HG02970 (cell line): ENCODE measurements at regions not wholly inside any gene's neighbourhood (a gene's known extent, or its start where the extent isn't known, plus 50 kb on each side); places are given as distances from the start of the nearest gene placed in this dataset.

ENCODE experiments used
- ATAC-seq: cut with Tn5 transposase; IDR thresholded peaks from one replicate; pipeline ENCODE4 v1.9.1; 2021; ENCODE audit warnings: mild to moderate bottlenecking, moderate library complexity, moderate number of reproducible peaks; ENCODE audit not compliant: unreplicated experiment, low FRiP score

DNA sequence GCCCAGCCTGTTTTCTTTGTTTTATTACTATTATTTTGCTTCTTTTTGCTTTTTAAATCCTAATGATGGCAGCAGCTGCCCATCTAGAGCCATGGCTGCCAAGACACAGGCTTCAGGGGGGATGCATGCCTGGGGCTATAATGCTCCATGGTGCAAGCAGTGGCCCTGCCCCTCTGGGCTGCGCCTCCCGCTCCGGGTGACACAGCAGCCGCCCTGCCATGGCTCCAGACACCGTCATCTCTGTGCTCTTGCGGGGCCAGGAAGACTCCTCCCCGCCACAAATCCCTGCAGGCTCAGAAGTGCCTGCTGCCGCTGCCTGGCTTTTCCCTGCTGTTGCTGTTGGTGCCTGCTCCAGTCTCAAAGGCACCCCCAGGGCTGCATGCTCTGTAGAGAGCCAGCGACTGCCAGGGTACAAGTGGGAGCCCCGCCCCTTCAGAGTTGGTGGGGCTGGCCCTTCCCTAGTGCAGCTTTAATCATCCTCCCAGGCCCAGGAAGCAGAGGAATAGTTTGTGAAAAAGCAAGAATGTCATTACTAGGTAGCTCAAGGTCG, 581.5 kb downstream of the FGF9 start:
- ATAC-seq = no peak

DNA sequence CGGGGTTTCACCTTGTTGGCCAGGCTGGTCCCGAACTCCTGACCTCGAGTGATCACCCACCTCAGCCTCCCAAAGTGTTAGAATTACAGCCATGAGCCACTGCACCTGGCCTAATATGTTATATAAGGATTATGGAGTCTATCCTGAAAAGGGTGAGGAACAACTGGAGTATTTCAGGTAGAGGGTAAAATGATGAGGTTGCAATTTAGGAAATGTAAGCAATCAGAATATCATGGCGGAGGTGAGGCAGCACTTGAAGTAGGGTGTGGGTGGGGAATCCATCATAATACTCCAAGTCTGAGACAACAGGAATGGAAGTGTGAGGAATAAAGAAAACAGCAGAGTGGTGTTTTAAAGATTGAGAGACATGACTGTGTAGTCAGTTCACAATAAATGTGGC, 582.2 kb downstream of the FGF9 start:
- ATAC-seq = no peak

DNA sequence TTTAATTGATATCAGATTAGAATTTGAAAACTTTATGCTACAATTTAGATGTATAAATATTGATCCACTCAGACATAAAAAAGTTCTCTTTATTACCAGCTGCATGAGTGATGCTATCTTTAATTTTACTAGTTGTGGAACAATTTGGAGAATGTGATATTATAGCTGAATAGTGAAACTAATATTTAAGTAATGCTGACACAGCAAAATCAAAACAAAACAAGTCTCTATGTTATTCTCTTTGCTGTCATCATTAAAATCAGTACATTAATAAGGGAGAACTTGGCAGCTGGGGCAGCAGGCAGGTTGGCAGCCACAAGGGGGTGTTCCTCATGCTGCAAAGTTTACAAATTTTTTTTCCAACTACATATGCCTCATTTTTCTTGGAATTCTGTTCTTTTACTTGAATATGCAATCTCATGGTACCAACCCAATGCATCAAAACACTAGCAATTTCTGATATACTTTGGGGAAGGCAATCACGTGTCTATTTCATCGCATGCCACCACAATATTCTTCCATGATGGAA, 585.3 kb downstream of the FGF9 start:
- ATAC-seq = no peak

DNA sequence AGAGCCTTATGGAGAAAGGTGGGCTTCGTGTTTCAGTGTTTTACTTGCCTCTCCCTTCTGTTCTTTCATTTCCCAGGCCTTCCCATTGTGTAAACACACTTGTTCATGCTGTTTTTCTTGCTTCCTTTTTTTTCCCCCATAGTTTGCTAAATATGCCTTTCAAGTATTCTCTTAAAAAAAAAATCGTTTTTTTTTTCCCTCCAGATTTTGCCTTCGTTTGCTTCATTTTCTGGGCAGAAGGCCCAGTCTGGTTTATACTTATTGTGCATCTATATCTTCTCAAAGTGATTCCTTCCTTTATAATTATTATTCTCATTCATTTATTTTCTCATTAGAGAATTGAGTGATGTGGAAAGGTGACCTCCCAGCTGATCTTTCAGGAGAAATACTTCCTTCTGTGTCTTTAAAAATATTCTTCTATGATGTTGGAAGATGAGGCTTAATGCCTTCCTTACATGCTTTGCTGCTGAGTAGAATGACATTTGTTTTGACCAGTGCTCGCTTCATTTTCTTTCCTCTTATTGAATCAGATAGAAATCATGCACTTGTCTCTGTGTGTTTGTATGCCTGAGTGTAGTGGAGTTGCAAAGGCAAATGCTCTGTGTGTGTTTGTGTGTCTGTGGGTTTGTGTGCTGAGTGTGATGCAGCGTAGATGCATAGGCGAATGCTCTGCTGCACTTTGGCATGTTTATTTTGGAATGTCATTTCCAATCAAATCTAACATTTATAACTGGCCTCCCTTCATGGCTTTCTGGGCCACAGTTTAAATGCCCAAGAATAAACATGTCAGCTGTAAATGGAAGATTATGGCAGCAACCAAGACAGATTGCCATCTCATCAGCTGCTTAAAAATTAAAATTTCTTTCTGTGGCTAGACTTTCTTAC, 591.4 kb downstream of the FGF9 start:
- ATAC-seq = no peak

GRCh38 chr13:22263185-22263584, 592.3 kb downstream of the FGF9 start:
- no peak for ATAC-seq

- no peak for ATAC-seq
Observed at GRCh38 chr13:22265563-22265962, 594.7 kb downstream of the FGF9 start.

DNA sequence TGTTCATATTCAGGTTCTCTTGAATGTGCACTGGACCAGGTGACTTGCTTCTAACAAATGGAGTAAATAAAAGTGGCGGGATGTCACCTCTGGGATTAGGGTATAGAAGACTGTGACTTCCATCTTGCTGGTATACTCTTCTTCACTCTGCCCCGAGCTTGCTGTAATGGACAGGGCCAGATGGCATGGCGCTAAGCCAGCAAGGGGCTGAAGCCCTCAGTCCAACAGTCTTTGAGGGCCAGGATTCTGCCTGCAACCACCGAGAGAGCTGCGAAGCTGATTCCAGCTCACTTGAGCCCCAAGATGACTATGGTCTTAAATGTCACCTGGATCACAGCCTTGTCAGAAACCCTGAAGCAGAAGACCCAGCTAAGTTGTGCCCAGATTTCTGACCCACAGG, 600.0 kb downstream of the FGF9 start:
- no peak for ATAC-seq

DNA sequence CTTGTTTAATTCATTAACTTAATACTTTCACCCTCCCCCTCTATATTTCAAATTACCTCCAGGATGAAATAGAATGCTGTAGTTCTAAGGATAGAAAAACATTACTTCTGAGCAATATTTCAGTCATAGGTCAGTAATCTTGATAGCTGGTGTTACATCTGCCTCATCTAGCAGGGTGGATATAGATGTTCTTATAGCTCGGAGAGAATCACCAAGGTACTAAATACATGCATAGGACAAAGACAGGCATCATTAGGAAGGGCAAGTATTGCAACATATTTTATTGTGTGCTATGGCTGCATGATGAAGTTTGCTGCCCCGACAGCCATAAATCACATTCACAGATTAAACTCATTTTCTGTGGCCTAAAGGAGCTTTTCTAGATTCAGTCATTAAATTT, 601.0 kb downstream of the FGF9 start:
- no peak for ATAC-seq

GRCh38 chr13:22275393-22275792, 604.5 kb downstream of the FGF9 start:
- no peak for ATAC-seq

DNA sequence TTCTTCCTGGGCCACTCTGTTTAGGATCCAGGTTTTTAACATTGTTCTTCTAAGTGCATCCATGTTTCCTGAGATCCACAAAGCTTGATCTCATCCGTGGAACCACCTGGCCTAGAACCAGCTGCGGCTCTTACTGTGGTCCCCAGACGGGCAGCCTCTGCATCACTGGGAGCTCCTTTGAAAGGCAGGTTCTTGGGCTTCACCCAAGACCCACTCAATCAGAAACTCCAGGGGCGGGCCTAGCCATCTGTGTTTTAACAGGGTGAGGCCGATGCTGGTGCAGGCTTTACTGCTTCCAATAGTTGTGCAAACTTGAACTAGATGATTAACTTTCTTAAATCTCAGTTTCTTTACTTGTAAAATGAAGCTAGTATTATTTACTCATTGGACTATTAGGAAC, 605.7 kb downstream of the FGF9 start:
- no peak for ATAC-seq

- ATAC-seq = no peak
Observed at GRCh38 chr13:22278336-22278929, 607.6 kb downstream of the FGF9 start.

DNA sequence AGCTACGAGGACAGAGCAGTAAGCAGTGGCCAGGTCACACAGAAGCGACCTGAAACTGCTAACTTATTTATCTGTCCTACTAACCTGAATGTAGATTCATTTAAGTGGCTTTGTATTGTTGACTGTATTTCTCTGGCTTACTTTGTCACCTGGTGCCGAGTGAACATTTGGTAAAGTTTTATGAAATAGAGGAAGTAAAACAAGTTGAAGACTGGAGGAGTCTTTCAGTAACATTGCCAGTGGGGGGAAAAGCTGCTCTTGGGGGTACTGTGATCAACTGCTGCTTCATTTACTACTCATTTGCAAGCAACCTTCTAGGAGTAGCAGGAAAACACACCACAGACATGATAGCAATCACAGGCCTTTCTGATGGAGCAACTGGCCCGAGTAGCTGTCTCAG, 615.0 kb downstream of the FGF9 start:
- ATAC-seq = no peak

DNA sequence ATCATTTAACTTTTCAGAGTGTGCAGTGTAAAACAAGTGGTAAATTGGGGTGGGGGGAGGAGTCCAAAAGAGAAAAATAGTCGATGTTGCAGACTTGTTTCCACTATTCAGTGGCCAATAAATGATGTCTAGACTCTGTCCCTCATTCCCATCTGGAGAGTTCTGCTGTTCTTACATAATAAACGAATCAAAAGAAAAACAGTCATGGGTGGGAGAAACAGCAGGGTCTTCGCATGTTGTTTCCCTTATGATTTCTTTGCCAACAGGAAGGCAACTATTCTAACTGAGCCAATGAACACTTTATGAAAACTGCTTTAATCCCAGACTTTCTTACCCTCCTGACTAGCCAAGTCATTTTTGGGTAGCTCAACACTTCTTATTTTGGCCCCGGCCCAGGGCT, 615.5 kb downstream of the FGF9 start:
- ATAC-seq = no peak

GRCh38 chr13:22287343-22287920, 616.6 kb downstream of the FGF9 start:
- no peak for ATAC-seq

DNA sequence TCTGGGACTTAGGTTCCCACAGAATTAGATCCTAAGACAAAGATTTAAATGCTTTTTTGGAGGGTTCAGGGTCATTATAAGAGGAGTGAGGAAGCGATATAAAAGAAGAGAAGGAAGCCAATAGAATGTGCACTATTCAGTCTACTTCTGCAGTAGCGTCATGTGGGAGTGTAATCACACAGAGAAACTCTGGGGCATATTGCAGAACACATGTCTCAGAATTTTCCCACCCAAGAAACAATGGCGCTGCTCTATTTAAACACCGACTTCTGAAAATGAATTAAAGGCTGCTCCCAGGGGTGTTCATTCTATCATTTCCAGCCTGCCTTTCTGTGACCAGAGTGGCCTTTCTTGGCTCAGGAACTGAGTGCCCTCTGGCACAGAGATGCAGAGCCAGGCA, 617.6 kb downstream of the FGF9 start:
- ATAC-seq = no peak

DNA sequence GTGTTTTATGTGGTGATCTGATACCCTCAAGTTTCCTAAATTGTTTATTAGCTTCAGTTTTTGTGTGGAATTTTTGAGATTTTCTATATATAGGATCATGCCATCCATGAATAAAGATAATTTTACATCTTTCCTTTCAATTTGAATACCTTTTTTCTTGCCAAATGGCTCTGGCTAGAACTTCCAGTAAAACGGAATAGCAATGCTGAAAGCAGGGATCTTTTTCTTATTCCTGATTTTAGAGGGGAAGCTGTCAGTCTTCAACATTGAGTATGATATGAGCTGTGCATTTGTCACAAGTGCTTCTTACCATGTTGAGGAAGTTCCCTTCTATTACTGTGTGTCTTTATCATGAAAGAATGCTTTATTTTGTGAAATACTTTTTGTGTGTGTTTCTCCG, 618.8 kb downstream of the FGF9 start:
- ATAC-seq = no peak

DNA sequence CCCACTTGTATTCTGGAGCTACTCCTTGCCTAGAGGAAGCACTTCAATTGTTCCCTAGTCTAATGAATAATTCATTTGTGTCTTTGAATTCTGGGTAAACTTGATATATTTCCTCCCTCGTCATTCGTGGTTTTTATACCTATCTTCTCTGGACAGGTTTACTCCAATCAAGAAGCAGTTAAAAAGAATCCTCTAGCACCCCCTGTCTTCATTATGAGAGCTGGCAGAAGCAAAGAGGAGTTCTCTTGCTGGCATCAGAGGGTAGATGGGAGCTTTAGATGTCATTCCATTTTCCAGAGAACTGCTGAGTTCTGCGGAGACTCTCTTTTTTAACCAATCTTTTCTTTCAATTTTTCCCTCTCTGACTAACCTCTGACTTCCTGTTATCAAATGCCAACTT, 627.7 kb downstream of the FGF9 start:
- ATAC-seq = no peak

GRCh38 chr13:22311734-22312404, 641.0 kb downstream of the FGF9 start:
- no peak for ATAC-seq

DNA sequence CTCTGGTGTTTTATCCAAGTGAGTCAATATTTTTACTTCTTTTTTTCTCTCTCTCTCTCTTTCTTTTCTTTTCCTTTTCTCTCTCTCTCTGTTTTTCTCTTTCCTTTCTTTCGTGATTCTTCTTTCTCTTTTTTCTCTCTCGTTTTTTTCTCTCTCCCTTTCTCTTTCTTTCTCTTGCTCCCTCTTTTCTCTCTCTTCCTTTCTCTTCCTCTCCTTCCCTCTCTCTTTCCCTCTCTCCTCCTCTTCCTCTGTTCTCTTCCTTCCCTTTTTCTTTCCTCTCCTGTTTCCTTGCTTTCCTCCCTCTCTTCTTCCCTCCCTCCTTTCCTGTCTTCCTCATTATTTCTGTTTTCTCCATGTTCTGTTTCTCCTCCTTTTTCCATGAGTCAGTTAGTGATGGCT, 641.5 kb downstream of the FGF9 start:
- no peak for ATAC-seq

DNA sequence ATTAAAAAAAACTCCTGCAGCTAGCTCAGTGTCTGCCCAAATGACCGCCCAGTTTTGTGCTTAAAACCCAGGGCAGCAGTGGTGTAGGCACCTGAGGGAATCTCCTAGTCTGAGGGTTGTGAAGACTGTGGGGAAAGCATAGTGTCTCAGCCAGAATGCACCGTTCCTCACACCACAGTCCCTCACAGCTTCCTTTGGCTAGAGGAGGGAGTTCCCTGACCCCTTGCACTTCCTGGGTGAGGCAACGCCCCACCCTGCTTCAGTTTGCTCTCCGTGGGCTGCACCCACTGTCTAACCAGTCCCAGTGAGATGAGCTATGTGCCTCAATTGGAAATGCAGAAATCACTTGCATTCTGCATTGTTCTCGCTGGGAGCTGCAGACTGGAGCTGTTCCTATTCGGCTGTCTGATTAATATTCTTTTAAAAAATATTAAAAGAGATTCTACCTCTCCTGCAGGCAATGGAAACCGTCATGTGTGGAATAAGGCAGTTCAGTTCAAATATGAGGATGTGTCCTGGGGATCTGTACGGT, 645.7 kb downstream of the FGF9 start:
- no peak for ATAC-seq

GRCh38 chr13:22320991-22321390, 650.1 kb downstream of the FGF9 start:
- no peak for ATAC-seq
